ENCODE measurements at regions not wholly inside any gene's neighbourhood (a gene's known extent, or its start where the extent isn't known, plus 50 kb on each side); places are given as distances from the start of the nearest gene placed in this dataset.

DNA sequence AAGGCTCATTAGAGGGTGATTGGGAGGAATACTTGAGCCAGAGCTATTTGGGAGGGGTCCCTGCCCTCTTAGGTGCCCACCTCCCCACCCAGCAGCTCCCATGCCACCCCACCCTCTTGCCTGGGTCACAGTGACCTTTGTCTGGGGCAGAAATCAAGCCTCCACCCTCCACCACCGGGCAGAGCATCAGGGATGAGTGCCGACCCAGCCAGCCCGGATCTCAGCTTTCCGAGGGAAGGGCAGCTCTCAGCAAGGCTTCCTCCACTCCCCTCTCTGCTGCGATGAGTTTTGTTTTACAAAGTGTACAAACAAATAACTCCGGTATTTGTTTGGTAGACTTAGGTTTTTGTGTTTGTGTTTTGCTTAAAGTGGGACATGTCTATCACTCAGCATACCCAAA, 136.7 kb upstream of the CST7 start:
- no peak overlapping the region for H3K4me2 ChIP-seq (ENCODE audit: low read depth, low read length)
- no peaks in the 10 kb centered on the region for H3K36me3 ChIP-seq (replicated peaks; ENCODE audit: insufficient read depth, low read length)
- no peak for DNase-seq
- H3K79me2 ChIP-seq (ENCODE audit: low read length) = no peaks in the 10 kb centered on the region
- no peak overlapping the region for H3K27ac ChIP-seq (ENCODE audit: low read length)
- H3K9me2 ChIP-seq (replicated peaks; ENCODE audit: insufficient read depth, low read length) = no peaks in the 10 kb centered on the region
- no peaks in the 10 kb centered on the region for H3F3A ChIP-seq (ENCODE audit: insufficient read depth, low read length)
- no peaks in the 10 kb centered on the region for H3K27me3 ChIP-seq (replicated peaks; ENCODE audit: insufficient read depth, low read length)
- TF ChIP-seq EZH2phosphoT487 (IDR thresholded peaks at IDR 0.05; ENCODE audit: low read length) = no peak
- TF ChIP-seq, protein P1, sequence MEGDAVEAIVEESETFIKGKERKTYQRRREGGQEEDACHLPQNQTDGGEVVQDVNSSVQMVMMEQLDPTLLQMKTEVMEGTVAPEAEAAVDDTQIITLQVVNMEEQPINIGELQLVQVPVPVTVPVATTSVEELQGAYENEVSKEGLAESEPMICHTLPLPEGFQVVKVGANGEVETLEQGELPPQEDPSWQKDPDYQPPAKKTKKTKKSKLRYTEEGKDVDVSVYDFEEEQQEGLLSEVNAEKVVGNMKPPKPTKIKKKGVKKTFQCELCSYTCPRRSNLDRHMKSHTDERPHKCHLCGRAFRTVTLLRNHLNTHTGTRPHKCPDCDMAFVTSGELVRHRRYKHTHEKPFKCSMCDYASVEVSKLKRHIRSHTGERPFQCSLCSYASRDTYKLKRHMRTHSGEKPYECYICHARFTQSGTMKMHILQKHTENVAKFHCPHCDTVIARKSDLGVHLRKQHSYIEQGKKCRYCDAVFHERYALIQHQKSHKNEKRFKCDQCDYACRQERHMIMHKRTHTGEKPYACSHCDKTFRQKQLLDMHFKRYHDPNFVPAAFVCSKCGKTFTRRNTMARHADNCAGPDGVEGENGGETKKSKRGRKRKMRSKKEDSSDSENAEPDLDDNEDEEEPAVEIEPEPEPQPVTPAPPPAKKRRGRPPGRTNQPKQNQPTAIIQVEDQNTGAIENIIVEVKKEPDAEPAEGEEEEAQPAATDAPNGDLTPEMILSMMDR (IDR thresholded peaks at IDR 0.05; ENCODE audit: low read length) = no peak
- TF ChIP-seq EZH2 (optimal IDR thresholded peaks at IDR 0.05; ENCODE audit: low read depth, low read length) = no peak
- no peak overlapping the region for H2AFZ ChIP-seq (ENCODE audit: low read length)
- H3K9me3 ChIP-seq (replicated peaks; ENCODE audit: insufficient read depth, low read length) = no peaks in the 10 kb centered on the region
- H4K20me1 ChIP-seq (ENCODE audit: insufficient read depth, low read length) = no peaks in the 10 kb centered on the region
- no peak overlapping the region for H3K4me3 ChIP-seq (ENCODE audit: low read length)
- H3K4me1 ChIP-seq (ENCODE audit: low read length) = peaks cover 4% of the 10 kb centered on the region; the same call in 1 of the 2 replicates
- H3K9ac ChIP-seq (ENCODE audit: low read length) = no peak overlapping the region

DNA sequence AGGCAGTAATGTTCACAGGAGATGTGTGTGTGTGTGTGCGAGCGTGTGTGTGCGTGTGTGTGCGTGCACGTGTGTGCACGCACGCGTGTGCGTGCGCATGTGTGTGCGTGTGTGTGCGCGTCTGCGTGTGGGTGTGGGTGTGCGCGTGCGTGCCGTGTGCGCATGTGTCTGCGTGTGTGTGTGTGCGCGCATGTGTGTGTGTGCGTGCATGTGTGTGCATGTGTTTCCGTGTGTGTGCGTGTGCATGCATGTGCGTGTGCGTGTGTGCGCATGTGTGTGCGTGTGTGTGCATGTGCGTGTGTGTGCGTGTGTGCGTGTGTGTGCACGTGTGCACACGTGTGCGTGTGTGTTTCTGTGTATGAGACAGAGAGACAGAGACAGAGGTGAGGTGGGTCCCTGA, 136.0 kb upstream of the CST7 start:
- Histone ChIP-seq H3K4me2 (ENCODE audit: low read depth, low read length) (no peak overlapping the region), H3K4me3 (ENCODE audit: low read length) (no peak overlapping the region), H3F3A (ENCODE audit: insufficient read depth, low read length) (no peaks in the 10 kb centered on the region), H3K9ac (ENCODE audit: low read length) (no peak overlapping the region), H3K27me3 (replicated peaks; ENCODE audit: insufficient read depth, low read length) (no peaks in the 10 kb centered on the region), H3K36me3 (replicated peaks; ENCODE audit: insufficient read depth, low read length) (no peaks in the 10 kb centered on the region), H3K79me2 (ENCODE audit: low read length) (no peaks in the 10 kb centered on the region), H2AFZ (ENCODE audit: low read length) (no peak overlapping the region), H3K9me3 (replicated peaks; ENCODE audit: insufficient read depth, low read length) (no peaks in the 10 kb centered on the region), H3K4me1 (ENCODE audit: low read length) (peaks cover 4% of the 10 kb centered on the region; the same call in 1 of the 2 replicates), H4K20me1 (ENCODE audit: insufficient read depth, low read length) (no peaks in the 10 kb centered on the region), H3K9me2 (replicated peaks; ENCODE audit: insufficient read depth, low read length) (no peaks in the 10 kb centered on the region), H3K27ac (ENCODE audit: low read length) (no peak overlapping the region)
- DNase-seq = no peak
- no peak for TF ChIP-seq EZH2 (optimal IDR thresholded peaks at IDR 0.05; ENCODE audit: low read depth, low read length)

DNA sequence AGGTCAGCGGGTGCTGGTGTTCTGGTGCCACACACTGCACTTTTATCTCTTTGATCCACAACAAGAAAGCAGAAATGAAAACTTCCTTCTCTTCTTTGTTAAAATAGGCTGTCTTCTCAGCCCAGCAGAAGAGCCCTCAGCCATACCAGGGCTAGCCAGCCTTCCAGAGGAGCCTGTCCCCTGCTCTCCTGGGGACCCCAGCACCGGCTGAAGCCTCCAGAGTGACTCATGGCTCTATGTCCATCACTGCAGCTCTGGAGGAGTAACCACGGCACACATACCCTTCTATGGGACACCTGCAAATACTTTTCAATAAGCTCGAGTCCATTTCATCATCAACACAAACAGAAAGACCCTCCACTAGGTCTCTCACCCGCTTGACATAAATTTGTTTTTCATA, 135.6 kb upstream of the CST7 start:
- Histone ChIP-seq H3K4me2 (ENCODE audit: low read depth, low read length) (no peak overlapping the region), H3K9me3 (replicated peaks; ENCODE audit: insufficient read depth, low read length) (no peaks in the 10 kb centered on the region), H3K4me1 (ENCODE audit: low read length) (peaks cover 4% of the 10 kb centered on the region; the same call in 1 of the 2 replicates), H3K4me3 (ENCODE audit: low read length) (no peak overlapping the region), H2AFZ (ENCODE audit: low read length) (no peak overlapping the region), H3K9me2 (replicated peaks; ENCODE audit: insufficient read depth, low read length) (no peaks in the 10 kb centered on the region), H4K20me1 (ENCODE audit: insufficient read depth, low read length) (no peaks in the 10 kb centered on the region), H3K27ac (ENCODE audit: low read length) (no peak overlapping the region), H3K27me3 (replicated peaks; ENCODE audit: insufficient read depth, low read length) (no peaks in the 10 kb centered on the region), H3K36me3 (replicated peaks; ENCODE audit: insufficient read depth, low read length) (no peaks in the 10 kb centered on the region), H3K79me2 (ENCODE audit: low read length) (no peaks in the 10 kb centered on the region), H3K9ac (ENCODE audit: low read length) (no peak overlapping the region), H3F3A (ENCODE audit: insufficient read depth, low read length) (no peaks in the 10 kb centered on the region)
- TF ChIP-seq EZH2 (optimal IDR thresholded peaks at IDR 0.05; ENCODE audit: low read depth, low read length) (no peak), EZH2phosphoT487 (IDR thresholded peaks at IDR 0.05; ENCODE audit: low read length) (no peak)
- TF ChIP-seq, protein P1 (IDR thresholded peaks at IDR 0.05; ENCODE audit: low read length) = no peak
- no peak for DNase-seq

DNA sequence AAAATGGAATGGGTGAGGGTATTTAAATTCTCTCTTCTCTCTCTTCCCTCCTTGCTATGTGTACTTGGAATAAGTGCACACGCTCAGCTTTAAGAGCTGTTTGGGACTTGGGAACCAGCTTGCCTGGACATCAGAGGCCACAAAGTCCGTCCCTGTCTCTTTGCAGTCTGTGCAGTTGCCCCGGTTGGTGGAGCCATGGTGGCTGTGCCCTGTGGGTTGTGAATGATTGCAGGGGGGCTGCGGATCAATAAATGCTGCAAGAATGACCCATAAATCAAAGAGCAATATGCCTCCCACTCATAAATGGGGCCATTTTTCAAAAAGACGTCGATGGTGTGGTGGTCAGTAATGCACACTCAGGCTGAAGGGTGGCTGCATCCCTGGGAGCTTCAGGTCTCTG, 135.1 kb upstream of the CST7 start:
- DNase-seq = no peak
- Histone ChIP-seq H3K79me2 (ENCODE audit: low read length) (no peaks in the 10 kb centered on the region), H3F3A (ENCODE audit: insufficient read depth, low read length) (no peaks in the 10 kb centered on the region), H3K36me3 (replicated peaks; ENCODE audit: insufficient read depth, low read length) (no peaks in the 10 kb centered on the region), H3K27ac (ENCODE audit: low read length) (no peak overlapping the region), H3K9me2 (replicated peaks; ENCODE audit: insufficient read depth, low read length) (no peaks in the 10 kb centered on the region), H2AFZ (ENCODE audit: low read length) (no peak overlapping the region), H3K9ac (ENCODE audit: low read length) (no peak overlapping the region), H3K4me3 (ENCODE audit: low read length) (no peak overlapping the region), H4K20me1 (ENCODE audit: insufficient read depth, low read length) (no peaks in the 10 kb centered on the region), H3K4me1 (ENCODE audit: low read length) (peaks cover 4% of the 10 kb centered on the region; the same call in 1 of the 2 replicates), H3K9me3 (replicated peaks; ENCODE audit: insufficient read depth, low read length) (no peaks in the 10 kb centered on the region), H3K4me2 (ENCODE audit: low read depth, low read length) (no peak overlapping the region), H3K27me3 (replicated peaks; ENCODE audit: insufficient read depth, low read length) (no peaks in the 10 kb centered on the region)
- no peak for TF ChIP-seq EZH2 (optimal IDR thresholded peaks at IDR 0.05; ENCODE audit: low read depth, low read length)
- TF ChIP-seq, protein P1 (IDR thresholded peaks at IDR 0.05; ENCODE audit: low read length) = no peak
- TF ChIP-seq EZH2phosphoT487 (IDR thresholded peaks at IDR 0.05; ENCODE audit: low read length) = no peak
